Gastroesophageal sphincter (tissue), 3 donors: ENCODE measurements at regions not wholly inside any gene's neighbourhood (a gene's known extent, or its start where the extent isn't known, plus 50 kb on each side); places are given as distances from the start of the nearest gene placed in this dataset.

Experiments used
- CTCF ChIP-seq, 4 experiments: fragments of 200-600 bp in 2 of 4; fragments of 450-650 bp in 2 of 4; sonication (generic) in 1 of 4; IDR thresholded peaks; one replicate each; pipeline ENCODE4 v1.5.1; 2017 to 2019; ENCODE audit warnings: antibody characterized with exemption in 4 of 4, mild to moderate bottlenecking in 2 of 4, moderate library complexity in 2 of 4
- EP300 ChIP-seq: sonication (generic); formaldehyde crosslinking; IDR thresholded peaks from one replicate; pipeline ENCODE4 v1.6.1; 2017; ENCODE audit warnings: antibody characterized with exemption, mild to moderate bottlenecking

- TF ChIP-seq CTCF (IDR thresholded peaks at IDR 0.05) (no peak), EP300 (no peak)
Measured at GRCh38 chr11:106263527-106263926, 186.1 kb downstream of the AASDHPPT start.
